Testis (tissue), 2 donors: ENCODE measurements at regions not wholly inside any gene's neighbourhood (a gene's known extent, or its start where the extent isn't known, plus 50 kb on each side); places are given as distances from the start of the nearest gene placed in this dataset.

Source experiments
- CTCF ChIP-seq, 3 experiments: fragments of 450-650 bp in 2 of 3; fragments of 200-600 bp in 1 of 3; sonication (generic) in 1 of 3; IDR thresholded peaks; one replicate each; pipeline ENCODE4 v1.5.1; 2016 to 2019; ENCODE audit warnings: antibody characterized with exemption in 3 of 3, mild to moderate bottlenecking in 2 of 3, moderate library complexity in 1 of 3
- POLR2A ChIP-seq: fragments of 450-650 bp; IDR thresholded peaks from one replicate; pipeline ENCODE4 v1.6.1; 2017; ENCODE audit warnings: antibody characterized with exemption, mild to moderate bottlenecking, moderate library complexity

DNA sequence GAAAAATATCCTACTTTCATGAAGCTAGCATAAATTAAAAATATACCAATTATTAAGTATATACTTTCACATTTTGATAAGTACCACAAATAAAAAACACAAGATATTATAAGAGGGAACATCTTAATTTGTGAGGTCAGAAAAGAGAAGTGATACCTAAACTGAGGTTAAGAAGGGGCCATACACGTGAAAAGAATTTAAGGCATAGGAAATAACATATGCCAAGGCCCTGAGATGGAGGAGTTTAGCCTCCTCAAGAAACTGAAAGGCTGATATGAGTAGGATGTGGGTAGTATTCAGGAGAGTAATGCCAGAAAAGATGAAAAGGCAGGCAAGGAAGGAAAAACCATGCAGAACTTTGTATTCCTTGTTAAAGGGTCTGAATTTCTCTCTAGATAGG is 116.6 kb upstream of the HTR1E start:
- TF ChIP-seq CTCF (IDR thresholded peaks at IDR 0.05): no peak
- TF ChIP-seq POLR2A: no peak
